CD4-positive, alpha-beta T cell treated with Interleukin-4 for 1 hour (primary cell): ENCODE measurements at regions not wholly inside any gene's neighbourhood (a gene's known extent, or its start where the extent isn't known, plus 50 kb on each side); places are given as distances from the start of the nearest gene placed in this dataset.

Source experiments
- DNase-seq, 2 donors: peaks; one replicate each; pipeline ENCODE4 v3.0.0-alpha.2; 2020 to 2022

GRCh38 chr3:118011910-118012309 is 1022.7 kb downstream of the IGSF11 start:
- DNase-seq: no peak

- DNase-seq: no peak
Measured at GRCh38 chr3:118029049-118029448, 1005.6 kb downstream of the IGSF11 start.

- DNase-seq: no peak
Measured at GRCh38 chr3:118036215-118036614, 998.4 kb downstream of the IGSF11 start.

- no peak for DNase-seq
Measured at GRCh38 chr3:118055381-118055780, 979.3 kb downstream of the IGSF11 start.

- no peak for DNase-seq
Measured at GRCh38 chr3:118057086-118057485, 977.6 kb downstream of the IGSF11 start.

- no peak for DNase-seq
Measured at GRCh38 chr3:118059096-118059495, 975.5 kb downstream of the IGSF11 start.

GRCh38 chr3:118067439-118067838 is 967.2 kb downstream of the IGSF11 start:
- no peak for DNase-seq

- no peak for DNase-seq
Measured at GRCh38 chr3:118075873-118076272, 958.8 kb downstream of the IGSF11 start.

- no peak for DNase-seq
Measured at GRCh38 chr3:118077332-118077731, 957.3 kb downstream of the IGSF11 start.

GRCh38 chr3:118080889-118081288 is 953.8 kb downstream of the IGSF11 start:
- no peak for DNase-seq

- DNase-seq: no peak
Measured at GRCh38 chr3:118088696-118089095, 946.0 kb downstream of the IGSF11 start.

GRCh38 chr3:118089563-118089962 is 945.1 kb downstream of the IGSF11 start:
- DNase-seq: no peak

GRCh38 chr3:118097226-118097625 is 937.4 kb downstream of the IGSF11 start:
- no peak for DNase-seq

- DNase-seq: no peak
Measured at GRCh38 chr3:118097660-118098059, 937.0 kb downstream of the IGSF11 start.

GRCh38 chr3:118098827-118099226 is 935.8 kb downstream of the IGSF11 start:
- DNase-seq: no peak

- DNase-seq: no peak
Measured at GRCh38 chr3:118101891-118102290, 932.8 kb downstream of the IGSF11 start.

GRCh38 chr3:118102737-118103136 is 931.9 kb downstream of the IGSF11 start:
- no peak for DNase-seq

GRCh38 chr3:118108201-118108600 is 926.4 kb downstream of the IGSF11 start:
- no peak for DNase-seq

- DNase-seq: no peak
Measured at GRCh38 chr3:118108769-118109168, 925.9 kb downstream of the IGSF11 start.

- no peak for DNase-seq
Measured at GRCh38 chr3:118110211-118110610, 924.4 kb downstream of the IGSF11 start.

- DNase-seq: no peak
Measured at GRCh38 chr3:118116991-118117390, 917.7 kb downstream of the IGSF11 start.

GRCh38 chr3:118126751-118127150 is 907.9 kb downstream of the IGSF11 start:
- no peak for DNase-seq

GRCh38 chr3:118127992-118128391 is 906.7 kb downstream of the IGSF11 start:
- no peak for DNase-seq

- no peak for DNase-seq
Measured at GRCh38 chr3:118128886-118129285, 905.8 kb downstream of the IGSF11 start.

- no peak for DNase-seq
Measured at GRCh38 chr3:118137778-118138177, 896.9 kb downstream of the IGSF11 start.

GRCh38 chr3:118144919-118145318 is 889.7 kb downstream of the IGSF11 start:
- no peak for DNase-seq
